ENCODE measurements at regions not wholly inside any gene's neighbourhood (a gene's known extent, or its start where the extent isn't known, plus 50 kb on each side); places are given as distances from the start of the nearest gene placed in this dataset.

DNA sequence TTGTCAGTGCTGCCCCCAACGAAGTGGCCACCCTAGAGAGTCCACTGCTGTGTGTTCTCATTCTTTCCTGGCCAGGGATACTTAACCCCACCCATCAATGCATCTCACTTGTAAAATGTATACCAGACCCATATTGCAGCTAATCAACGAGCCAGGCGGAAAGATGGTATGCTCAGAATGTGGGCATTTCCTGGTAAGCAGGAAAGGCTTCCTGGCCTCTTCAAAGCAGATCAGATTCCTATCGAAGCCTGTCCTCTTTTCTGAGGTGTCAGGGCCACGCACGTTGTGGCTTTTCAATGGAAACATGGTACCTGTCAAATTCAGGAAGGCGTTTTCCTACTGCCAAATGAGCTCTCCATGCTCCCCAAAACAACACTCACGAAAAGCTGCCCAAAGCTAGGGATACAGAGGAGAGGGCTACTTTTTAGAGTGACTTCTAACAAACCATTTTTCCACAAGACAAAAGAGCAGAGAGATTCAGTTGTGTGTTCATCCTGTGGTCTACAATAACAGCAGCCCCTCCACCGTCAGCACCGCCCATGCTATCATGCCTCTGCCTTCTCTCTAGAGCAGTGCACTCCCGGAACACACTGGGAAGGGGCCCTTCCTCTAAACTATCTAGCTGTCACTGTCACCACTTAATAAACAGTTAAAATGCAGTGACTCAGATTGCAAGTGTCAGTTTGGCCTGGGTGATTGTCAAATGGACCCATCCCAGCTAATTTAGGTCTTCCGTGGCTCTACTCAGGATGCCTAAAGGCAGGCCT, 535.1 kb downstream of the RNF144A start:
- WGBS (ENCODE audit: insufficient coverage, insufficient read length) = no CpG with 5 or more reads among the region's 12 CpGs
- Histone ChIP-seq H3K4me1 (ENCODE audit: control insufficient read depth, insufficient read depth, low read length) (peaks cover 2% of the 10 kb centered on the region), H3K9me3 (ENCODE audit: control insufficient read depth, insufficient read depth, low read length) (no peaks in the 10 kb centered on the region), H3K4me3 (ENCODE audit: low read length) (no peak overlapping the region), H3K27me3 (ENCODE audit: control insufficient read depth, insufficient read depth, low read length) (no peaks in the 10 kb centered on the region), H3K36me3 (ENCODE audit: control insufficient read depth, insufficient read depth, low read length) (no peaks in the 10 kb centered on the region), H3K27ac (ENCODE audit: low read length) (no peak overlapping the region)
- no peak for DNase-seq (ENCODE audit: low read depth, low spot score)

DNA sequence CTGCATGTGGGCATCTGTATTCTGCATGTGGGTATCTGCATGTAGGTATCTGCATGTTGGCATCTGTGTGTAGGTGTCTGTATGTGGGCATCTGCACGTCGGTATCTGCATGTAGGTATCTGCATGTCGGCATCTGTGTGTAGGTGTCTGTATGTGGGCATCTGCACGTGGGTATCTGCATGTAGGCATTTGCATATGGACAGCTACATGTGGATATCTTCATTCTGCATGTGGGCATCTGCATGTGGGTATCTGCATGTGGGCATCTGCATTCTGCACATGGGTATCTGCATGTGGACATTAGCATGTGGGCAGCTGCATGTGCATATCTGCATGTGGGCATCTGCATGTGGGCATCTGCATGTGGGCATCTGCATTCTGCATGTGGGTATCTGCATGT, 537.4 kb downstream of the RNF144A start:
- Histone ChIP-seq H3K36me3 (ENCODE audit: control insufficient read depth, insufficient read depth, low read length) (no peaks in the 10 kb centered on the region), H3K4me3 (ENCODE audit: low read length) (no peak overlapping the region), H3K4me1 (ENCODE audit: control insufficient read depth, insufficient read depth, low read length) (peaks cover 2% of the 10 kb centered on the region), H3K27me3 (ENCODE audit: control insufficient read depth, insufficient read depth, low read length) (no peaks in the 10 kb centered on the region), H3K9me3 (ENCODE audit: control insufficient read depth, insufficient read depth, low read length) (no peaks in the 10 kb centered on the region), H3K27ac (ENCODE audit: low read length) (no peak overlapping the region)
- no peak for DNase-seq (ENCODE audit: low read depth, low spot score)
- no CpG with 5 or more reads among the region's 4 CpGs for WGBS (ENCODE audit: insufficient coverage, insufficient read length)

DNA sequence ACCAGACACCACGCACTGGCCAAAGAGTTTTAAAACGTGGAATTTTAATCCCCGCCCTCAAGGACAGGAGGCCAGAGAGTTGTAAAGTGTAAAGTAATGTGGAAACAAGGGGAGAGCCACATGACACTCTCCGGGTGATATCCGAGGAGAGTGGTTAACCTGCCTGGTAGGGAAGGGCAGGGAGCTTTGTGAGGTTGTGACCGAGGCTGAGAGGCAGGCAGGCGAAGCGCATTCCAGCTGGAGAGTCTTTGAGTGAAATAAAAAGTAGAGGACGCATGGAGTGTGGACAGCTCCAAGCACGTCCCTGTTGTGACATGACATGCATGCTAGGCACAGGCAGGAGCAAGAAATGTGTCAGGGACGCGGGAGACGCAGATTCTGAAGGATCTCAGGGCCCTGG, 539.5 kb downstream of the RNF144A start:
- no peak overlapping the region for H3K27ac ChIP-seq (ENCODE audit: low read length)
- no peaks in the 10 kb centered on the region for H3K36me3 ChIP-seq (ENCODE audit: control insufficient read depth, insufficient read depth, low read length)
- DNase-seq (ENCODE audit: low read depth, low spot score) = no peak
- no CpG with 5 or more reads among the region's 13 CpGs for WGBS (ENCODE audit: insufficient coverage, insufficient read length)
- no peak overlapping the region for H3K4me3 ChIP-seq (ENCODE audit: low read length)
- no peaks in the 10 kb centered on the region for H3K27me3 ChIP-seq (ENCODE audit: control insufficient read depth, insufficient read depth, low read length)
- H3K4me1 ChIP-seq (ENCODE audit: control insufficient read depth, insufficient read depth, low read length) = peaks cover 2% of the 10 kb centered on the region
- no peaks in the 10 kb centered on the region for H3K9me3 ChIP-seq (ENCODE audit: control insufficient read depth, insufficient read depth, low read length)

DNA sequence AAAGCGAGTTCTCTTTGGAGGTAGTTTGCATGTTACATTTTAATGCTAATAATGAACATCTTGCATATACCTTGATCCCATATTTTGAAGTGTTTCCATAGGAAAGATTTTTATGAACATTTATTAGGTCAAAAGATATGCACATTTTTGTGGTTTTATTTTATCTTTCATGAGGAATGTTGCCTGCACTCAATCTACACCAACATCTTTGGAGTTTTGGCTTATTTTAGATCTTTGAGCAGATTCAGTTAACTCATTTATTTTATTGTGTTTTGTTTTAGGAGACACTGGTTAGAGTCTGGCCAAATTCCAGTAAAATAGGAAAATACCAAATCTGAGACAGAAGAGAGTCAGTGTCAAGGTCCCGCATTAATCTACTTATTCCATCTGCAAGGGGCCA, 540.9 kb downstream of the RNF144A start:
- H3K36me3 ChIP-seq (ENCODE audit: control insufficient read depth, insufficient read depth, low read length) = no peaks in the 10 kb centered on the region
- DNase-seq (ENCODE audit: low read depth, low spot score) = no peak
- no peaks in the 10 kb centered on the region for H3K9me3 ChIP-seq (ENCODE audit: control insufficient read depth, insufficient read depth, low read length)
- H3K27ac ChIP-seq (ENCODE audit: low read length) = no peak overlapping the region
- H3K27me3 ChIP-seq (ENCODE audit: control insufficient read depth, insufficient read depth, low read length) = no peaks in the 10 kb centered on the region
- H3K4me3 ChIP-seq (ENCODE audit: low read length) = no peak overlapping the region
- no CpG with 5 or more reads among the region's 2 CpGs for WGBS (ENCODE audit: insufficient coverage, insufficient read length)
- peaks cover 2% of the 10 kb centered on the region; the same call in 1 of the 2 replicates for H3K4me1 ChIP-seq (ENCODE audit: control insufficient read depth, insufficient read depth, low read length)

DNA sequence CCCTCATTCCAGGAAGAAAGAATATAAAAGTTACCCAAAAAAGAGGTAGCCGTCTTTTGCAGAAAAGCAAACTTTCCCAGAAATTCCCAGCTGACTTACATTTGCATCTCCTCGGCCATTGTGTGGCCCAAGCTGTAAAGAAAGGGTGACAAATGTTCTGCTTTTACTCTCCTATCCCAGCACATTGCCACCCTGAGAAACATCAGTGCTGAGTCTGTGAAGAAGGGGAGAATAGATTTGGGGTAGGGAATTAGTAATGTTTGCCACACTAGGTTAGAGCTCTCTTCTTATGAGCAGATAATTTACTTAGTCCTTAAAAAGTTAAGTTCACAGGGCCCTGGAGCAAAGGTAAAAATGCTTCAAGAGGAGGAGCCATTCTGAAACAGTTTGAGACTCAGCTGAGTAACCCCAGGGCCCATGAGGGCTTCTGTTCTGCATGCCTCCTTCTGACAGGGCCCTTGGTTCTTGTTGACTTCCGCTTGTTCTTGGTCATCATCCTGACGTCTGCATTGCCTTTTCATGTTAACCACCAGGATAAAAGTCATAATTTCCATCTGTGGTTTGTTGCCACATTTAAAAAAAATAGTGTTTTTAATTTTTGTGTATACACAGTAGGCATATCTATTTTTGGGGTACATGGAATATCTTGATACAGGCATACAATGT, 550.7 kb downstream of the RNF144A start:
- Histone ChIP-seq H3K27me3 (ENCODE audit: control insufficient read depth, insufficient read depth, low read length) (no peaks in the 10 kb centered on the region), H3K9me3 (ENCODE audit: control insufficient read depth, insufficient read depth, low read length) (no peaks in the 10 kb centered on the region), H3K27ac (ENCODE audit: low read length) (no peak overlapping the region), H3K4me1 (ENCODE audit: control insufficient read depth, insufficient read depth, low read length) (no peaks in the 10 kb centered on the region), H3K36me3 (ENCODE audit: control insufficient read depth, insufficient read depth, low read length) (no peaks in the 10 kb centered on the region), H3K4me3 (ENCODE audit: low read length) (no peak overlapping the region)
- WGBS (ENCODE audit: insufficient coverage, insufficient read length) = no CpG with 5 or more reads among the region's 4 CpGs
- DNase-seq (ENCODE audit: low read depth, low spot score) = no peak

DNA sequence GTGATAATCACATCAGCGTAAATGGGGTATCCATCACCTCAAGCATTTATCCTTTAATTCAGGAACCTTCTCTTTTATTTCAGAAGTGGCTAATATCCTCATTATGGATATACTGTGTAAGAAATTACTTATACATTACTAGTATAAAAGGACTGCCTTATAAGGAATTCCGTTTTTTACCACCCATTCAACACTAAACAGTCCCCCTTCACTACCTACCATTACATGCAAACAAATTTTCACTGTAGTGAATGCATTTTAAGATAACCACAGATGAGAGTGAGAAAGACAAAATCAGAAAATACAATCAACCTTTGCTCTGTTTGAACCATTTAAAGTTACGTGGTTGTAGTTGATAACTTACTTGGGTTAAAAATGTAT, 551.2 kb downstream of the RNF144A start:
- no peak overlapping the region for H3K27ac ChIP-seq (ENCODE audit: low read length)
- no peaks in the 10 kb centered on the region for H3K9me3 ChIP-seq (ENCODE audit: control insufficient read depth, insufficient read depth, low read length)
- no peaks in the 10 kb centered on the region for H3K27me3 ChIP-seq (ENCODE audit: control insufficient read depth, insufficient read depth, low read length)
- no peak for DNase-seq (ENCODE audit: low read depth, low spot score)
- H3K4me3 ChIP-seq (ENCODE audit: low read length) = no peak overlapping the region
- no peaks in the 10 kb centered on the region for H3K36me3 ChIP-seq (ENCODE audit: control insufficient read depth, insufficient read depth, low read length)
- H3K4me1 ChIP-seq (ENCODE audit: control insufficient read depth, insufficient read depth, low read length) = no peaks in the 10 kb centered on the region
- WGBS (ENCODE audit: insufficient coverage, insufficient read length) = no CpG with 5 or more reads among the region's 3 CpGs

DNA sequence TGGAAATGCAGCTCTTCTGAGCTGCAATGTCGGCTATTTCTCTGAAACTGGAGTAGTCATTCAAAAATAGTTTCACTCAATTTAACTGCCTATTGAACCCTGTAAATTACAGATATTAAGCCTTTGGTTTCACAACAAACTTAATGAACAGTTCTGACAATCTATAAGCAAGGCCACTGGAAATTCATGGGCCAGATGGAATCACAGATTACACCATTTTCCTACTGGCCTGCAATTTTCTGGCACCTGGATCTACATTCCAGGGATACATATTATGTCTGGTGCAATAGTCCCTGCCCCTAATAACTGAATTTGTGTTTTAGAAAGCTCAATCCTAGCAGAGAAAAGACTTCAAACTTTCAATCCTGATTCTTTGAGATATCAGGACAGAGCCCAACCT, 551.7 kb downstream of the RNF144A start:
- WGBS (ENCODE audit: insufficient coverage, insufficient read length) = no CpG with 5 or more reads among the region's 1 CpG
- no peak overlapping the region for H3K27ac ChIP-seq (ENCODE audit: low read length)
- no peak for DNase-seq (ENCODE audit: low read depth, low spot score)
- no peaks in the 10 kb centered on the region for H3K4me1 ChIP-seq (ENCODE audit: control insufficient read depth, insufficient read depth, low read length)
- no peaks in the 10 kb centered on the region for H3K27me3 ChIP-seq (ENCODE audit: control insufficient read depth, insufficient read depth, low read length)
- no peak overlapping the region for H3K4me3 ChIP-seq (ENCODE audit: low read length)
- H3K9me3 ChIP-seq (ENCODE audit: control insufficient read depth, insufficient read depth, low read length) = no peaks in the 10 kb centered on the region
- H3K36me3 ChIP-seq (ENCODE audit: control insufficient read depth, insufficient read depth, low read length) = no peaks in the 10 kb centered on the region

DNA sequence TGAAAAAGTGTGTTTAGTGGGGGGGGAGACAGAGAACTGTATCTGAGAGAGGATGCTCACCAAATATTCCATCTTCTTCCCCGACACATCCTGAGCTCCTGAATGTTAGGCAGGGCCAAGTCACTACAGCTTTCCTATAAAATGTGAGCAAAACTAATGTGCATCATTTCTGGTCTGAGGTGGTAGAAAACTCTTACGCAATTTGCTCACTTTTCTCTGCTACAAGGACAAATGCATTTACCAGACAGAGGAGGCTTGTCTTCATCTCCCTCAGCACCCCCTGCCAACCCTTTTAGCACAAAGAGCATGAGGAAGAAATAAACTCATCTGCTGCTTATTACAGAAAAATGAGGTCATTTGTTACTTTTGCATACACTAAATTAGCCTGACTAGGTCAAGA, 554.0 kb downstream of the RNF144A start:
- no CpG with 5 or more reads among the region's 2 CpGs for WGBS (ENCODE audit: insufficient coverage, insufficient read length)
- H3K4me3 ChIP-seq (ENCODE audit: low read length) = no peak overlapping the region
- no peak overlapping the region for H3K27ac ChIP-seq (ENCODE audit: low read length)
- no peaks in the 10 kb centered on the region for H3K36me3 ChIP-seq (ENCODE audit: control insufficient read depth, insufficient read depth, low read length)
- H3K27me3 ChIP-seq (ENCODE audit: control insufficient read depth, insufficient read depth, low read length) = no peaks in the 10 kb centered on the region
- no peak for DNase-seq (ENCODE audit: low read depth, low spot score)
- H3K4me1 ChIP-seq (ENCODE audit: control insufficient read depth, insufficient read depth, low read length) = no peaks in the 10 kb centered on the region
- no peaks in the 10 kb centered on the region for H3K9me3 ChIP-seq (ENCODE audit: control insufficient read depth, insufficient read depth, low read length)

DNA sequence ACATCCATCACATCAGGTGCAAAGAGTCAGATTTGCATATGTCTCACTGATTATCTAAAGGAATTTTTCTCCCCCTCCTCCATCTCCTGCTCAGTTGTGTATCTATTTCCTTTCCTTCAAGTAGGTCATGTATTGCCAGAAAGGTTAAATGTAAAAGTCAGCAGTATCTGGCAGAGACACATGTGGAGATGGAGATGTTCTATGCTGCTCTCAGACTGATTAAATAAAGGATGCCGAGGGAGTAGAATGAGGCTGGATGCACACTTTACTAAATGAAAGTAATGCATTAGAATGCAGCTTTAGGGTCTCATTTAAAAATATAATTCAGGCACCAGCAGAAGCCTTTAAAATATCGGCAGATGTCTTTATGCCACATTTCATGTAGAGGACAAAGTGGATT, 555.3 kb downstream of the RNF144A start:
- Histone ChIP-seq H3K9me3 (ENCODE audit: control insufficient read depth, insufficient read depth, low read length) (no peaks in the 10 kb centered on the region), H3K4me1 (ENCODE audit: control insufficient read depth, insufficient read depth, low read length) (no peaks in the 10 kb centered on the region), H3K36me3 (ENCODE audit: control insufficient read depth, insufficient read depth, low read length) (no peaks in the 10 kb centered on the region), H3K4me3 (ENCODE audit: low read length) (no peak overlapping the region), H3K27me3 (ENCODE audit: control insufficient read depth, insufficient read depth, low read length) (no peaks in the 10 kb centered on the region), H3K27ac (ENCODE audit: low read length) (no peak overlapping the region)
- DNase-seq (ENCODE audit: low read depth, low spot score) = no peak
- no CpG with 5 or more reads among the region's 2 CpGs for WGBS (ENCODE audit: insufficient coverage, insufficient read length)

DNA sequence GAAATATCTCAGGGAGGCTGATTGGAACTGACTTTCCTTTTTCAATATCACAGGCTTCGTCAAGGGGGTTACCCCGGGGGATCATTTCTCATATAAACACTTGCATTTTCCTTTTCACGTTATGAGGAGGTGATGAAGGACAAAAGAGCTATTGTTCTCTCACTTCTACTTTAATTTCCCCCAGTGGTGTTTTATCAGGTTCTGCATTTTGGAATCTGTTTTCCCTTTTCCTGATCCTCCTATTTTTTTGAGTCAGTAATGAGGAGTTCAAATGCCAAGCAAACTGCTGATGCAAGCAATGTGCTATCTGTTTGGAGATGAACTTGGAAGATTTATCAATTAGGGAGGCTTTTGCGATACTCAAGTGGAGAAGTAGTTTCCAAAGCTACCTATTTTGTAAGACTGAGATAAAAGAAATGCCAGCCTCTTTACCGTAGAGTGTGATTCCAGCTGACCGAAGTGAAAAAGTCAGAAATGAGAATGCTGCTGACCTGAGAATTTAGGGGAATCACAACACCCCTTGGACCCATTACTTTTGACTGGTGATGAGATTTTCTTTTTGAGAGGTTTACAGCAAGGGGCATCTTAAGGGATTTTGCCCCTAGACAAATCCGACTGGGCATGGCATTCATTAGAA, 556.0 kb downstream of the RNF144A start:
- H3K4me1 ChIP-seq (ENCODE audit: control insufficient read depth, insufficient read depth, low read length) = no peaks in the 10 kb centered on the region
- no peak overlapping the region for H3K27ac ChIP-seq (ENCODE audit: low read length)
- no peaks in the 10 kb centered on the region for H3K9me3 ChIP-seq (ENCODE audit: control insufficient read depth, insufficient read depth, low read length)
- H3K36me3 ChIP-seq (ENCODE audit: control insufficient read depth, insufficient read depth, low read length) = no peaks in the 10 kb centered on the region
- WGBS (ENCODE audit: insufficient coverage, insufficient read length) = no CpG with 5 or more reads among the region's 7 CpGs
- DNase-seq (ENCODE audit: low read depth, low spot score) = no peak
- no peak overlapping the region for H3K4me3 ChIP-seq (ENCODE audit: low read length)
- no peaks in the 10 kb centered on the region for H3K27me3 ChIP-seq (ENCODE audit: control insufficient read depth, insufficient read depth, low read length)

All from iPS DF 6.9 (cell line).